Nephron (organoid): ENCODE measurements at regions not wholly inside any gene's neighbourhood (a gene's known extent, or its start where the extent isn't known, plus 50 kb on each side); places are given as distances from the start of the nearest gene placed in this dataset.

Experiments
- H3K27ac Mint-ChIP-seq, 3 experiments: 2 replicates each; pipeline ENCODE4 v1.8.0; 2020; ENCODE audit warnings: mixed read lengths in 3 of 3, mild to moderate bottlenecking in 2 of 3, moderate library complexity in 1 of 3
- H3K27me3 Mint-ChIP-seq: 2 replicates; pipeline ENCODE4 v1.8.0; 2021; ENCODE audit warnings: low read depth, mild to moderate bottlenecking, moderate library complexity, mixed read lengths
- H3K36me3 Mint-ChIP-seq: 2 replicates; pipeline ENCODE4 v1.8.0; 2020; ENCODE audit warnings: low read depth, mixed read lengths
- H3K4me1 Mint-ChIP-seq: 2 replicates; pipeline ENCODE4 v1.8.0; 2020; ENCODE audit warnings: mixed read lengths
- H3K4me3 Mint-ChIP-seq, 3 experiments: 2 replicates each; pipeline ENCODE4 v1.8.0; 2020; ENCODE audit warnings: mild to moderate bottlenecking in 3 of 3, mixed read lengths in 3 of 3, moderate library complexity in 2 of 3
- H3K9me3 Mint-ChIP-seq: 2 replicates; pipeline ENCODE4 v1.8.0; 2020; ENCODE audit warnings: mixed read lengths
- TF ChIP-seq, protein P1 (sequence below), 3 experiments: fragments of 200-600 bp; sonication (generic); IDR thresholded peaks; one replicate each; pipeline ENCODE4 v1.5.0; 2021; ENCODE audit warnings: antibody characterized with exemption in 3 of 3; ENCODE audit not compliant: unreplicated experiment in 3 of 3

DNA sequence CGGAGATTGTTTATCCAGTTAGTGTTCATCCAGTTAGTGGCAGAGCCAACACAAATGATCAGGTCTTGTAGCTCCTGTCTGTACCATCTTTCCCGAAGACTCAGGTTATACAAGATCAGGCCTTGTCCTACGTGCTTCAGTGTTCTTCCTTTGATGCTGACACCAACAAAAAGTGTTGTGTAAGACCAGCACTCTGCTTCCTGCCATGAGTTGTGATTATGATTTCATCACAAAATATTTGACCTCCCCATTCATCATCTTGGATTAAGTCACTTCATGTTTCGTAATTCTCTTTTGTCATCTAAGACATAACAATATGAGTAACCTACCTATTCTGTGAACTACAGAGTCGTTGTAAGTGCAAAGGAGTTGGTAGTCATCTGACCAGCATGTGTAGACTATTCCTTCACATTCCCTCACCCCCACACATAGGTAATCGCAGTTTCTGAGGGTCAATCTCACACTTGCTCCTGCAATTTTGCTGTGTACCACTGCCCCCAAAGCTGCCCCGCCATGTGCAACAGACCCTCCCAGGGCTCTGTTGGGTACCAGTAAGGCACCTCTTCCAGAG is 135.6 kb upstream of the SLC22A23 start:
- H3K27me3 Mint-ChIP-seq, result no peaks in the 10 kb centered on the region
- H3K9me3 Mint-ChIP-seq, result no peaks in the 10 kb centered on the region

DNA sequence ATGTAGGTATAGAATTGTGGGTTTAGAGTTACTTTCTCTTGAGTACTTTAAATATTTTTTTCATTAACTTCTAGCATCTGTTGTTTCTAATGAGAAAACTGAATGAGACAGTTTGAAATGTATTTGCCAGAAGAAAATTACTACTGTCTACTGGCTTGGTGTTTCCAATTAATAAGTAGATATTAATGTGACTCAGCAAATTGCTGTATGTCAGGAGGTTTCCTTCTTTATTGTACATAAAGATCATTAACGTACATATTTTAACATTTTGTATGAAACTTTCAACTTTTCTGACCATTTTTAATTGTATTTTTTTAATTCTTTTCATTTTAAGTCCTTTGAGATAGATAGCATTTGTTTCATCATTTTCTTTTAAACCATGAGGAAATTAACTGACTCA is 135.1 kb upstream of the SLC22A23 start:
- Mint-ChIP-seq H3K9me3 (peaks cover 3% of the 10 kb centered on the region), H3K27me3 (no peaks in the 10 kb centered on the region), H3K4me3 (no peak overlapping the region), H3K36me3 (no peaks in the 10 kb centered on the region), H3K4me1 (peaks cover 11% of the 10 kb centered on the region), H3K27ac (no peak overlapping the region)
- TF ChIP-seq, protein P1, sequence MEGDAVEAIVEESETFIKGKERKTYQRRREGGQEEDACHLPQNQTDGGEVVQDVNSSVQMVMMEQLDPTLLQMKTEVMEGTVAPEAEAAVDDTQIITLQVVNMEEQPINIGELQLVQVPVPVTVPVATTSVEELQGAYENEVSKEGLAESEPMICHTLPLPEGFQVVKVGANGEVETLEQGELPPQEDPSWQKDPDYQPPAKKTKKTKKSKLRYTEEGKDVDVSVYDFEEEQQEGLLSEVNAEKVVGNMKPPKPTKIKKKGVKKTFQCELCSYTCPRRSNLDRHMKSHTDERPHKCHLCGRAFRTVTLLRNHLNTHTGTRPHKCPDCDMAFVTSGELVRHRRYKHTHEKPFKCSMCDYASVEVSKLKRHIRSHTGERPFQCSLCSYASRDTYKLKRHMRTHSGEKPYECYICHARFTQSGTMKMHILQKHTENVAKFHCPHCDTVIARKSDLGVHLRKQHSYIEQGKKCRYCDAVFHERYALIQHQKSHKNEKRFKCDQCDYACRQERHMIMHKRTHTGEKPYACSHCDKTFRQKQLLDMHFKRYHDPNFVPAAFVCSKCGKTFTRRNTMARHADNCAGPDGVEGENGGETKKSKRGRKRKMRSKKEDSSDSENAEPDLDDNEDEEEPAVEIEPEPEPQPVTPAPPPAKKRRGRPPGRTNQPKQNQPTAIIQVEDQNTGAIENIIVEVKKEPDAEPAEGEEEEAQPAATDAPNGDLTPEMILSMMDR (IDR thresholded peaks at IDR 0.05; ENCODE audit: unreplicated experiment in 3 of 3), result no peak

More for the DNA sequence above, 135.6 kb upstream of the SLC22A23 start:
- Mint-ChIP-seq H3K4me3 (no peak overlapping the region), H3K27ac (no peak overlapping the region), H3K36me3 (no peaks in the 10 kb centered on the region), H3K4me1 (peaks cover 11% of the 10 kb centered on the region)
- TF ChIP-seq, protein P1 (IDR thresholded peaks at IDR 0.05; ENCODE audit: unreplicated experiment in 3 of 3), result no peak

DNA sequence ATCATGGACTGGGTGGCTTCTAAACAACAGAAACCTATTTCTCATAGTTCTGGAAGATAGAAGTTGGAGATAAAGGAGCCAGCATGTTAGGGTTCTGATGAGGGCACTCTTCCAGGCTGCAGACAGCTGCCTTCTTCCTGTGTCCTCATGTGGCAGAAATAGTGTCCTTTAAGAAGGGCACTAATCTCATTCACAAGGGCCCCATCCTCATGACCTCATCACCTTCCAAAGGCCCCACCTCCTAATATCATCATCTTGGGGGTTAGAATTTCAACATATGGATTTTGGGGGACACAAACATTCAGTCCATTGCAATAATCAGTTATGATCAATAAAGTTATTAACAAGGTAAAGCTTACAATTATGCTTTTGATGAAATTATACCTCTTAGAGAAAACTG is 130.8 kb upstream of the SLC22A23 start:
- Mint-ChIP-seq H3K9me3 (peaks cover 5% of the 10 kb centered on the region), H3K4me3 (no peak overlapping the region), H3K27ac (no peak overlapping the region), H3K36me3 (no peaks in the 10 kb centered on the region), H3K27me3 (no peaks in the 10 kb centered on the region), H3K4me1 (no peaks in the 10 kb centered on the region)
- TF ChIP-seq, protein P1 (IDR thresholded peaks at IDR 0.05; ENCODE audit: unreplicated experiment in 3 of 3), result no peak

DNA sequence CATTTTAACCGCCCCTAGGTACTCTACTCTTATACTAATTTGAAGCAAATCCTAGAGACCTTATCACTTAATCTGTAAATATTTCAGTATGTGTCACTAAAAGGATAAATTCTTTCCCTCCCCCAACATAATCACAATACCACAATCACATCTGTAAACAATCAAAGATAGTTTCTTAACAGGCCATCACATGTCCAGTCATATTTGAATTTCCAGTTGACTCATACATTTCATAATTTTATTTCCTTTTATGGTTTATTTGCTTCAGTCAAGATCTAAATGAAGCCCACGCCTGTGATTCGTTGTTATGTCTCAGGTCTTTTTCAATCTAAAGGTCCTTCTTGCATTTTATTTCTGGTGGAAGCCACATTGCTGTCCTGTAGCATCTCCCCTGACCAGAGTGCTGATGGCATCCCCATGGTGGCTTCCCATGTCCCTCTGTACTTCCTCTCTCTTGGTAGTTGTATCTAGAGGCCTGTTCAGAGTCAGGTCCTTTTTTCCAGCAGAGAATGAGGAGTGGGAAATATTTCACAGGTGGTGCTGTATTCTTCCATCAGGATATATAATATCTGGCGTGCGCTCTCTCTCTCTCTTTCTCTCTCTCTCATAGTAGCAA is 128.6 kb upstream of the SLC22A23 start:
- Mint-ChIP-seq H3K9me3 (peaks cover 5% of the 10 kb centered on the region), H3K27me3 (no peaks in the 10 kb centered on the region), H3K4me1 (no peaks in the 10 kb centered on the region), H3K36me3 (no peaks in the 10 kb centered on the region), H3K4me3 (no peak overlapping the region), H3K27ac (no peak overlapping the region)
- TF ChIP-seq, protein P1 (IDR thresholded peaks at IDR 0.05; ENCODE audit: unreplicated experiment in 3 of 3), result no peak

DNA sequence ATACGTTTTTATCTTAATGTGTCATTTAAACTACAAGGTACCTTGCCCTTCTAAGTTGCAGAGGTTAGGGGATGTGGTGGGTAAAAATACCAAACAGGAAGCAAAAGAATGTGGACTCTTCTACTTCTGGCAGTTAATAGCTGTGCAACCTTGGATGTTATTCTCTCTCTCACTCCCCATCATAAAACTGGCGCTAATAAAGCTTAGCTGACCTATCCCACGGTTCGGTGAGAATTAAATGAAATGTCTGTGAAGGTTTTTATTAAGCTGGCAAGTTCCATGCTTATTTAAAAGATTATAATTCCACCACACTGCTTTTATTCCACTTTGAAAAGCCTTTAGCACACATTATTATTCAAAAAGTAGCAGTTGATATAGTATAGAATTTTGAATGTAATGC is 127.8 kb upstream of the SLC22A23 start:
- Mint-ChIP-seq H3K27ac (no peak overlapping the region), H3K27me3 (no peaks in the 10 kb centered on the region), H3K9me3 (peaks cover 5% of the 10 kb centered on the region), H3K4me3 (no peak overlapping the region), H3K36me3 (no peaks in the 10 kb centered on the region), H3K4me1 (no peaks in the 10 kb centered on the region)
- TF ChIP-seq, protein P1 (IDR thresholded peaks at IDR 0.05; ENCODE audit: unreplicated experiment in 3 of 3), result no peak

DNA sequence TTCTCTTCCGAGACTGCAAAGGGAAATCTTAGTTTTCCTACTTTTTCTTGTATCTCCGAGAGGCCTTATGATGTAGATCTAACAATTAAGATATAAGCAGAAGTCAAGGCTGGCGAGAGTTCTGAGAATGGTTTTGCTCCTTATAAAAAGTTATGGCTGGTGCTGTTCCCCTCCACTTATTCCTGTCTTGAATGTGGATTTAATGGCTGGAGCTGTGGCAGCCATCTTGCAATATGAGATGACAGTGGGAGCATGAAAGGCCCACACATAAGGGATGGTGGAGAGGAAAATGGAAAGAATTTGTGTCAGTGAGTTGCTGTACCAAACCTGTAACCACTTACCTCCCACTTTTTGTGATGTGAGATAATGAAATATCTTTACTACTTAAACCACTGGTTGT is 124.6 kb upstream of the SLC22A23 start:
- no peak overlapping the region for H3K4me3 Mint-ChIP-seq
- H3K27ac Mint-ChIP-seq, result no peak overlapping the region
- H3K4me1 Mint-ChIP-seq, result no peaks in the 10 kb centered on the region
- H3K27me3 Mint-ChIP-seq, result no peaks in the 10 kb centered on the region
- TF ChIP-seq, protein P1 (IDR thresholded peaks at IDR 0.05; ENCODE audit: unreplicated experiment in 3 of 3), result no peak
- no peaks in the 10 kb centered on the region for H3K36me3 Mint-ChIP-seq
- H3K9me3 Mint-ChIP-seq, result no peaks in the 10 kb centered on the region
